Thoracic aorta (tissue), 2 donors: ENCODE measurements at regions not wholly inside any gene's neighbourhood (a gene's known extent, or its start where the extent isn't known, plus 50 kb on each side); places are given as distances from the start of the nearest gene placed in this dataset.

Experiments
- ATAC-seq: fragments of 150-250 bp; one replicate; pipeline ENCODE4 v1.8.0; 2017; ENCODE audit warnings: low read depth; ENCODE audit not compliant: insufficient number of reproducible peaks, low FRiP score
- DNase-seq: peaks from one replicate; pipeline ENCODE4 v3.0.0-alpha.2; 2020; ENCODE audit warnings: low spot score
- H3K27ac ChIP-seq, 2 donors: fragments of 200-600 bp; sonication (generic); 1 replicate in 1 of 2; 2 replicates in 1 of 2; pipeline ENCODE4 v1.5.1; 2016; ENCODE audit warnings: mild to moderate bottlenecking in 2 of 2, moderate library complexity in 2 of 2
- H3K27me3 ChIP-seq: fragments of 200-600 bp; sonication (generic); replicated peaks from 2 replicates; pipeline ENCODE4 v1.6.0; 2016; ENCODE audit warnings: mild to moderate bottlenecking; ENCODE audit not compliant: insufficient read depth
- H3K36me3 ChIP-seq: fragments of 200-600 bp; sonication (generic); one replicate; pipeline ENCODE4 v1.5.1; 2016
- H3K4me1 ChIP-seq, 2 donors: fragments of 200-600 bp; sonication (generic); 1 replicate in 1 of 2; 2 replicates in 1 of 2; pipeline versions ENCODE4 v1.5.1 to v1.6.0; 2016; ENCODE audit warnings: low read depth in 2 of 2, mild to moderate bottlenecking in 1 of 2; ENCODE audit not compliant: control insufficient read depth in 1 of 2
- H3K4me3 ChIP-seq: fragments of 200-600 bp; sonication (generic); 2 replicates; pipeline ENCODE4 v1.5.1; 2016; ENCODE audit warnings: mild to moderate bottlenecking
- H3K9me3 ChIP-seq: fragments of 200-600 bp; sonication (generic); 2 replicates; pipeline ENCODE4 v1.5.1; 2016
- CTCF ChIP-seq: fragments of 200-600 bp; sonication (generic); IDR thresholded peaks from one replicate; pipeline ENCODE4 v1.5.1; 2019; ENCODE audit warnings: antibody characterized with exemption

- DNase-seq (no peak), ATAC-seq (no peak)
- no peak overlapping the region for H3K4me3 ChIP-seq
- H3K9me3 ChIP-seq: no peaks in the 10 kb centered on the region
- H3K27me3 ChIP-seq: no peaks in the 10 kb centered on the region
- no peaks in the 10 kb centered on the region for H3K36me3 ChIP-seq
- peak overlapping the region in 1 of 2 donors; percentile 39 for H3K27ac ChIP-seq
- H3K4me1 ChIP-seq: peaks cover 13 to 50% of the 10 kb centered on the region in 2 donors
- TF ChIP-seq CTCF: no peak
Measured at GRCh38 chr15:95407534-95407933, 923.0 kb upstream of the NR2F2 start.

- no peak for DNase-seq
- no peaks in the 10 kb centered on the region for H3K27me3 ChIP-seq
- TF ChIP-seq CTCF: no peak
- peak overlapping the region in 1 of 2 donors; percentile 16 for H3K27ac ChIP-seq
- ATAC-seq: no peak
- H3K4me1 ChIP-seq: peaks cover 24 to 65% of the 10 kb centered on the region in 2 donors
- H3K36me3 ChIP-seq: no peaks in the 10 kb centered on the region
- H3K9me3 ChIP-seq: no peaks in the 10 kb centered on the region
- no peak overlapping the region for H3K4me3 ChIP-seq
Measured at GRCh38 chr15:95409211-95409610, 921.3 kb upstream of the NR2F2 start.

GRCh38 chr15:95409626-95410310 is 920.7 kb upstream of the NR2F2 start:
- ATAC-seq (no peak), DNase-seq (no peak)
- Histone ChIP-seq H3K4me3 (no peak overlapping the region), H3K9me3 (no peaks in the 10 kb centered on the region), H3K4me1 (peaks cover 24 to 71% of the 10 kb centered on the region in 2 donors), H3K36me3 (no peaks in the 10 kb centered on the region), H3K27me3 (no peaks in the 10 kb centered on the region), H3K27ac (peak overlapping the region in 1 of 2 donors; percentile 16)
- TF ChIP-seq CTCF: no peak

- no peaks in the 10 kb centered on the region for H3K36me3 ChIP-seq
- peaks cover 24 to 66% of the 10 kb centered on the region in 2 donors for H3K4me1 ChIP-seq
- ATAC-seq (no peak), DNase-seq (no peak)
- H3K4me3 ChIP-seq: no peak overlapping the region
- H3K9me3 ChIP-seq: no peaks in the 10 kb centered on the region
- H3K27ac ChIP-seq: peak overlapping the region in 1 of 2 donors; percentile 20
- no peaks in the 10 kb centered on the region for H3K27me3 ChIP-seq
- no peak for TF ChIP-seq CTCF
Measured at GRCh38 chr15:95410757-95411156, 919.7 kb upstream of the NR2F2 start.

- Histone ChIP-seq H3K27me3 (no peaks in the 10 kb centered on the region), H3K9me3 (no peaks in the 10 kb centered on the region), H3K27ac (peak overlapping the region; percentile 57 to 68), H3K36me3 (no peaks in the 10 kb centered on the region), H3K4me1 (peaks cover 21 to 52% of the 10 kb centered on the region in 2 donors), H3K4me3 (no peak overlapping the region)
- no peak for DNase-seq
- TF ChIP-seq CTCF: no peak
- peak; percentile 49 for ATAC-seq
Measured at GRCh38 chr15:95416576-95416975, 913.9 kb upstream of the NR2F2 start.
